Renal pelvis (tissue), 1 donor: ENCODE measurements at regions not wholly inside any gene's neighbourhood (a gene's known extent, or its start where the extent isn't known, plus 50 kb on each side); places are given as distances from the start of the nearest gene placed in this dataset.
"Not testable (repeated sequence)": the region's sequence is repeated elsewhere in the genome, so short reads cannot be mapped to it uniquely, and the experiment has no call there.

Source experiments
- DNase-seq: peaks from one replicate; pipeline ENCODE4 v3.0.0-alpha.2; 2013

- DNase-seq: no peak
Observed at GRCh38 chr6:121639021-121639420, 203.6 kb downstream of the GJA1 start.

GRCh38 chr6:121641158-121641557, 205.7 kb downstream of the GJA1 start:
- DNase-seq: no peak

- no peak for DNase-seq
Observed at GRCh38 chr6:121645100-121645745, 209.8 kb downstream of the GJA1 start.

GRCh38 chr6:121647905-121648304, 212.5 kb downstream of the GJA1 start:
- no peak for DNase-seq

GRCh38 chr6:121649951-121650350, 214.5 kb downstream of the GJA1 start:
- no peak for DNase-seq

GRCh38 chr6:121651420-121651819, 216.0 kb downstream of the GJA1 start:
- DNase-seq: no peak

- DNase-seq: no peak
Observed at GRCh38 chr6:121652223-121652622, 216.8 kb downstream of the GJA1 start.

GRCh38 chr6:121652726-121653623, 217.5 kb downstream of the GJA1 start:
- no peak for DNase-seq

GRCh38 chr6:121653624-121654008, 218.2 kb downstream of the GJA1 start:
- DNase-seq: no peak

- DNase-seq: no peak
Observed at GRCh38 chr6:121657972-121658371, 222.5 kb downstream of the GJA1 start.

- no peak for DNase-seq
Observed at GRCh38 chr6:121660277-121660676, 224.8 kb downstream of the GJA1 start.

- no peak for DNase-seq
Observed at GRCh38 chr6:121663292-121663810, 227.9 kb downstream of the GJA1 start.

GRCh38 chr6:121664158-121664557, 228.7 kb downstream of the GJA1 start:
- no peak for DNase-seq

GRCh38 chr6:121666814-121667213, 231.4 kb downstream of the GJA1 start:
- no peak for DNase-seq

GRCh38 chr6:121668259-121668658, 232.8 kb downstream of the GJA1 start:
- no peak for DNase-seq

- no peak for DNase-seq
Observed at GRCh38 chr6:121670511-121670910, 235.1 kb downstream of the GJA1 start.

GRCh38 chr6:121677571-121677970, 242.1 kb downstream of the GJA1 start:
- no peak for DNase-seq

GRCh38 chr6:121678245-121678644, 242.8 kb downstream of the GJA1 start:
- DNase-seq: no peak

- no peak for DNase-seq
Observed at GRCh38 chr6:121680058-121680457, 244.6 kb downstream of the GJA1 start.

GRCh38 chr6:121682666-121683065, 247.2 kb downstream of the GJA1 start:
- DNase-seq: no peak

GRCh38 chr6:121685806-121686205, 250.4 kb downstream of the GJA1 start:
- not testable (repeated sequence) for DNase-seq

- DNase-seq: no peak
Observed at GRCh38 chr6:121686611-121687023, 251.2 kb downstream of the GJA1 start.

- no peak for DNase-seq
Observed at GRCh38 chr6:121688974-121689373, 253.5 kb downstream of the GJA1 start.
